ENCODE measurements at regions not wholly inside any gene's neighbourhood (a gene's known extent, or its start where the extent isn't known, plus 50 kb on each side); places are given as distances from the start of the nearest gene placed in this dataset.

DNA sequence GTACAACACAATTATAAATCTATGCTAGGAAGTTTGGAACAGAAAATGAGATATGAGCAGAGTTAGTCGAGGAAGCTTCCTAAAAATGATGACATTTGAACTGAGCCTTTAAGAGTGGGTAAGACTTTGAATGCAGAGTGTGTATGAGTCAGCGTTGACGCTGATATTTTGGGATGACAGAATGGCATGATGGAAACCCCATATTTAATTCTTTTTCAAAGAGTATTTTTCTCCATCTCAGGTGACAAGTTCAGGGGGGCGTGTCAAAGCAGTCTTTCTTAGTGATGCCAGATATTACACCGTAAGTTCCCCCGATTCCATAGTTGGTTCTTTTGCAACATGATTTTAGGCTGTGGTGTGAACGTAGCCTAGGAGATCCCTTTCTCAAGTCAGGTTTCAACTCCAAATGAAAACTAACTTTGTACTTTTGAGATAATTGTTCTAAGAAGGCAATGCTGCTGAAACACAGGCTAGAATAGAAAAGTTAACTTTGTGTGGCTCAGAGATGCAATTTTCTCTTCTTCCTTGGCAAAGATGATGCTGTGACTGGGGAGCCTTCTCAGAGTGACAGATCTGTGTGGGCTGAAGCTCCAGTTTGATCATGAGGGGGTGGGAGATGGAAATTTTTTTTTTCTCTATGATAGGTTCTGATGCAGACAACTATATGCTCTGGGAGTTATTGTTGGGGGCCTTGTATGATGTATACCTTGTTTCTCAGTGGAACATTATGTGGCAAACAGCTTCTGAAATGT, 59.2 kb downstream of the GLUD2 start:
- TF ChIP-seq POLR2AphosphoS5 (IDR thresholded peaks at IDR 0.05; ENCODE audit: low read depth, low read length) (no peak), TAF1 (IDR thresholded peaks at IDR 0.05; ENCODE audit: borderline replicate concordance, insufficient read depth, low read length) (no peak), FOXP2 (optimal IDR thresholded peaks at IDR 0.05; ENCODE audit: borderline replicate concordance, extremely low read depth, extremely low read length, insufficient read depth) (no peak), SIN3A (IDR thresholded peaks at IDR 0.05; ENCODE audit: borderline replicate concordance, insufficient read depth, low read length) (no peak)
- TF ChIP-seq, protein P1, sequence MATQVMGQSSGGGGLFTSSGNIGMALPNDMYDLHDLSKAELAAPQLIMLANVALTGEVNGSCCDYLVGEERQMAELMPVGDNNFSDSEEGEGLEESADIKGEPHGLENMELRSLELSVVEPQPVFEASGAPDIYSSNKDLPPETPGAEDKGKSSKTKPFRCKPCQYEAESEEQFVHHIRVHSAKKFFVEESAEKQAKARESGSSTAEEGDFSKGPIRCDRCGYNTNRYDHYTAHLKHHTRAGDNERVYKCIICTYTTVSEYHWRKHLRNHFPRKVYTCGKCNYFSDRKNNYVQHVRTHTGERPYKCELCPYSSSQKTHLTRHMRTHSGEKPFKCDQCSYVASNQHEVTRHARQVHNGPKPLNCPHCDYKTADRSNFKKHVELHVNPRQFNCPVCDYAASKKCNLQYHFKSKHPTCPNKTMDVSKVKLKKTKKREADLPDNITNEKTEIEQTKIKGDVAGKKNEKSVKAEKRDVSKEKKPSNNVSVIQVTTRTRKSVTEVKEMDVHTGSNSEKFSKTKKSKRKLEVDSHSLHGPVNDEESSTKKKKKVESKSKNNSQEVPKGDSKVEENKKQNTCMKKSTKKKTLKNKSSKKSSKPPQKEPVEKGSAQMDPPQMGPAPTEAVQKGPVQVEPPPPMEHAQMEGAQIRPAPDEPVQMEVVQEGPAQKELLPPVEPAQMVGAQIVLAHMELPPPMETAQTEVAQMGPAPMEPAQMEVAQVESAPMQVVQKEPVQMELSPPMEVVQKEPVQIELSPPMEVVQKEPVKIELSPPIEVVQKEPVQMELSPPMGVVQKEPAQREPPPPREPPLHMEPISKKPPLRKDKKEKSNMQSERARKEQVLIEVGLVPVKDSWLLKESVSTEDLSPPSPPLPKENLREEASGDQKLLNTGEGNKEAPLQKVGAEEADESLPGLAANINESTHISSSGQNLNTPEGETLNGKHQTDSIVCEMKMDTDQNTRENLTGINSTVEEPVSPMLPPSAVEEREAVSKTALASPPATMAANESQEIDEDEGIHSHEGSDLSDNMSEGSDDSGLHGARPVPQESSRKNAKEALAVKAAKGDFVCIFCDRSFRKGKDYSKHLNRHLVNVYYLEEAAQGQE (IDR thresholded peaks at IDR 0.05; ENCODE audit: insufficient read depth in 1 of 2, low read depth in 2 of 2, low read length in 2 of 2) = no peak

All from PFSK-1 (cell line).